Neutrophil (primary cell): ENCODE measurements at regions not wholly inside any gene's neighbourhood (a gene's known extent, or its start where the extent isn't known, plus 50 kb on each side); places are given as distances from the start of the nearest gene placed in this dataset.
A peak's percentile ranks its signal among the peaks of the same experiment; 100 is the strongest.

Experiments
- H3K27ac ChIP-seq: fragments of 200-600 bp; sonication (generic); 2 replicates; pipeline ENCODE4 v1.5.1; 2016; ENCODE audit warnings: mild to moderate bottlenecking, moderate library complexity
- H3K27me3 ChIP-seq: fragments of 200-600 bp; sonication (generic); 2 replicates; pipeline ENCODE4 v1.6.0; 2016; ENCODE audit warnings: mild to moderate bottlenecking
- H3K36me3 ChIP-seq: fragments of 200-600 bp; sonication (generic); 2 replicates; pipeline ENCODE4 v1.5.1; 2017
- H3K4me1 ChIP-seq, 2 experiments: fragments of 200-600 bp in 1 of 2; sonication (generic) in 1 of 2; 1 replicate in 1 of 2; 2 replicates in 1 of 2; pipeline versions ENCODE4 v1.5.1 to v1.6.1; 2013 to 2016; ENCODE audit warnings: low read depth in 1 of 2, low read length in 1 of 2, mild to moderate bottlenecking in 1 of 2, moderate library complexity in 1 of 2; ENCODE audit not compliant: control insufficient read depth in 1 of 2, insufficient read depth in 1 of 2
- H3K4me3 ChIP-seq, 2 experiments: fragments of 200-600 bp in 1 of 2; sonication (generic) in 1 of 2; 1 replicate in 1 of 2; 2 replicates in 1 of 2; pipeline ENCODE4 v1.5.1; 2013 to 2016; ENCODE audit warnings: low read depth in 1 of 2, low read length in 1 of 2, mild to moderate bottlenecking in 1 of 2, moderate library complexity in 1 of 2
- H3K9me3 ChIP-seq: fragments of 200-600 bp; sonication (generic); 2 replicates; pipeline ENCODE4 v1.5.1; 2016
- TF ChIP-seq, protein P1 (sequence below): fragments of 200-600 bp; sonication (generic); IDR thresholded peaks from 2 replicates; pipeline ENCODE4 v1.5.1; 2016; ENCODE audit warnings: antibody characterized with exemption

GRCh38 chrX:109873574-109873973 is 129.3 kb upstream of the TMEM164 start:
- TF ChIP-seq, protein P1, sequence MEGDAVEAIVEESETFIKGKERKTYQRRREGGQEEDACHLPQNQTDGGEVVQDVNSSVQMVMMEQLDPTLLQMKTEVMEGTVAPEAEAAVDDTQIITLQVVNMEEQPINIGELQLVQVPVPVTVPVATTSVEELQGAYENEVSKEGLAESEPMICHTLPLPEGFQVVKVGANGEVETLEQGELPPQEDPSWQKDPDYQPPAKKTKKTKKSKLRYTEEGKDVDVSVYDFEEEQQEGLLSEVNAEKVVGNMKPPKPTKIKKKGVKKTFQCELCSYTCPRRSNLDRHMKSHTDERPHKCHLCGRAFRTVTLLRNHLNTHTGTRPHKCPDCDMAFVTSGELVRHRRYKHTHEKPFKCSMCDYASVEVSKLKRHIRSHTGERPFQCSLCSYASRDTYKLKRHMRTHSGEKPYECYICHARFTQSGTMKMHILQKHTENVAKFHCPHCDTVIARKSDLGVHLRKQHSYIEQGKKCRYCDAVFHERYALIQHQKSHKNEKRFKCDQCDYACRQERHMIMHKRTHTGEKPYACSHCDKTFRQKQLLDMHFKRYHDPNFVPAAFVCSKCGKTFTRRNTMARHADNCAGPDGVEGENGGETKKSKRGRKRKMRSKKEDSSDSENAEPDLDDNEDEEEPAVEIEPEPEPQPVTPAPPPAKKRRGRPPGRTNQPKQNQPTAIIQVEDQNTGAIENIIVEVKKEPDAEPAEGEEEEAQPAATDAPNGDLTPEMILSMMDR: no peak
- no peaks in the 10 kb centered on the region for H3K27me3 ChIP-seq
- peak overlapping the region; percentile 50 for H3K27ac ChIP-seq
- H3K9me3 ChIP-seq: no peaks in the 10 kb centered on the region
- H3K4me1 ChIP-seq: peaks cover 30 to 32% of the 10 kb centered on the region in 2 experiments
- no peak overlapping the region for H3K4me3 ChIP-seq
- no peaks in the 10 kb centered on the region for H3K36me3 ChIP-seq

- H3K36me3 ChIP-seq: no peaks in the 10 kb centered on the region
- no peak overlapping the region for H3K4me3 ChIP-seq
- H3K9me3 ChIP-seq: no peaks in the 10 kb centered on the region
- TF ChIP-seq, protein P1: no peak
- peak overlapping the region; percentile 50 for H3K27ac ChIP-seq
- no peaks in the 10 kb centered on the region for H3K27me3 ChIP-seq
- H3K4me1 ChIP-seq: peaks cover 34 to 36% of the 10 kb centered on the region in 2 experiments
These were observed 128.9 kb upstream of the TMEM164 start for GRCh38 chrX:109873983-109874382.

GRCh38 chrX:109874548-109874947 is 128.4 kb upstream of the TMEM164 start:
- no peaks in the 10 kb centered on the region for H3K9me3 ChIP-seq
- no peak overlapping the region for H3K27ac ChIP-seq
- TF ChIP-seq, protein P1: no peak
- H3K27me3 ChIP-seq: no peaks in the 10 kb centered on the region
- no peak overlapping the region for H3K4me3 ChIP-seq
- H3K4me1 ChIP-seq: peaks cover 35 to 37% of the 10 kb centered on the region in 2 experiments
- no peaks in the 10 kb centered on the region for H3K36me3 ChIP-seq

GRCh38 chrX:109875831-109876230 is 127.1 kb upstream of the TMEM164 start:
- H3K9me3 ChIP-seq: no peaks in the 10 kb centered on the region

GRCh38 chrX:109878236-109878635 is 124.7 kb upstream of the TMEM164 start:
- peak overlapping the region; percentile 74 for H3K27ac ChIP-seq
- no peaks in the 10 kb centered on the region for H3K9me3 ChIP-seq
- TF ChIP-seq, protein P1: no peak
- H3K4me3 ChIP-seq: no peak overlapping the region
- no peaks in the 10 kb centered on the region for H3K36me3 ChIP-seq
- H3K27me3 ChIP-seq: no peaks in the 10 kb centered on the region
- H3K4me1 ChIP-seq: peaks cover 42 to 46% of the 10 kb centered on the region in 2 experiments

More at GRCh38 chrX:109875831-109876230, 127.1 kb upstream of the TMEM164 start:
- Histone ChIP-seq H3K4me3 (no peak overlapping the region), H3K36me3 (no peaks in the 10 kb centered on the region), H3K4me1 (peaks cover 47 to 49% of the 10 kb centered on the region in 2 experiments), H3K27me3 (no peaks in the 10 kb centered on the region), H3K27ac (no peak overlapping the region)
- TF ChIP-seq, protein P1: no peak

DNA sequence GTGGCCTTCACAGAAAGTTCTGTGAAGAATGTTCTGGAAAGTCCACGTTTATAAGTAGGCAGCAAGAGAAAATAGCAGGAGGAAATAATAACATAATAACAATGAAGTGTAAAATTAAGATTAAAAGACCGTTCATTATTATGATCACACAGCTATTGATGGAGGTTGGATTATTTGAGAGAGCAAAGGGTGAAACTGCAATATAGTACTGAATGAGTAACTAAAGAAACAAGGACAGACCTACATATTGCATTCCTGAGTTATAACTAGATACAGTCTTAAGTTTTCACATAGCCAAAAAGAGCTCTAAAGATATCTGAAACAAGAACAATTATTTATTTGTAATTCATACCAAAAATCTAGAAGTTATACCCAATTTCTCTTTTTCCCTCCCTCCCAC is 122.9 kb upstream of the TMEM164 start:
- Histone ChIP-seq H3K4me3 (no peak overlapping the region), H3K4me1 (peaks cover 34 to 39% of the 10 kb centered on the region in 2 experiments), H3K9me3 (no peaks in the 10 kb centered on the region), H3K27ac (peak overlapping the region; percentile 87), H3K36me3 (no peaks in the 10 kb centered on the region), H3K27me3 (no peaks in the 10 kb centered on the region)
- TF ChIP-seq, protein P1: no peak
